Prostate gland (tissue), 2 donors: ENCODE measurements at regions not wholly inside any gene's neighbourhood (a gene's known extent, or its start where the extent isn't known, plus 50 kb on each side); places are given as distances from the start of the nearest gene placed in this dataset.

Experiments
- DNase-seq: peaks from one replicate; pipeline ENCODE4 v3.0.0-alpha.2; 2019; ENCODE audit warnings: low spot score
- H3K27ac ChIP-seq, 2 donors: fragments of 200-600 bp; sonication (generic); 2 replicates each; pipeline ENCODE4 v1.5.1; 2017 to 2019
- H3K27me3 ChIP-seq: fragments of 200-600 bp; sonication (generic); replicated peaks from 2 replicates; pipeline ENCODE4 v1.5.1; 2019; ENCODE audit not compliant: insufficient read depth
- H3K36me3 ChIP-seq, 2 donors: fragments of 200-600 bp; sonication (generic); 1 replicate in 1 of 2; 2 replicates in 1 of 2; pipeline versions ENCODE4 v1.5.1 to v1.8.1; 2017 to 2019
- H3K4me1 ChIP-seq: fragments of 200-600 bp; sonication (generic); replicated peaks from 2 replicates; pipeline ENCODE4 v1.5.1; 2019
- H3K4me3 ChIP-seq, 2 donors: fragments of 200-600 bp; sonication (generic); 2 replicates each; pipeline ENCODE4 v1.5.1; 2017 to 2019
- H3K9me3 ChIP-seq: fragments of 200-600 bp; sonication (generic); 2 replicates; pipeline ENCODE4 v1.5.1; 2017
- CTCF ChIP-seq, 4 experiments: fragments of 200-600 bp in 2 of 4; fragments of 450-650 bp in 2 of 4; sonication (generic) in 2 of 4; IDR thresholded peaks; 1 replicate in 3 of 4; 2 replicates in 1 of 4; pipeline ENCODE4 v1.5.1; 2016 to 2019; ENCODE audit warnings: antibody characterized with exemption in 4 of 4, mild to moderate bottlenecking in 2 of 4, moderate library complexity in 2 of 4
- POLR2A ChIP-seq: fragments of 450-650 bp; IDR thresholded peaks from one replicate; pipeline ENCODE4 v1.6.1; 2016; ENCODE audit warnings: antibody characterized with exemption, mild to moderate bottlenecking
- POLR2AphosphoS5 ChIP-seq: sonication (generic); formaldehyde crosslinking; IDR thresholded peaks from one replicate; pipeline ENCODE4 v1.6.1; 2017; ENCODE audit warnings: antibody characterized with exemption
- WGBS: methylation state at CpG from one replicate; pipeline ENCODE4 v1.1.5; 2018; 5-methylcytosine and 5-hydroxymethylcytosine counted together
- intact Hi-C: fragments of 100-400 bp; cut with DNase I; formaldehyde crosslinking; loops from one replicate; pipeline ENCODE4 v1.14.2; 2022

DNA sequence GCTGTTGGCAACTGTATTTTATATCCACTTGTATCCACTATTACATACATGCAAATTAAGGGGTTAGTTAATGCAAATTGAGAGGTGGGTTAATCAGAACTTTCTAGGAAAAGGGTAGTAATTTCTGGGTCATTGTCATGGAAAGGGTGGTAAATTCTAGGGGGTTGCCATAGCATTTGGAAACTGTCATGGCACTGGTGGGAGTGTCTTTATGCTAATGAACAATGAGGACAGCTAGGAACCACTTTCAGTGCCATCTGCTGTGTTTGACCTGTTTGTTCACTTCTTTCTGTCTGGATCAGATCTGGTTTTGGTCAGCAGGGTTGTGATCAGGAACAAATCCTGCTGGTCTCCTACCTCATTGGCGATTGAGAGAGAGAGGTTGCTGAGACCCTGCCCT is 283.3 kb upstream of the PRKCQ start:
- Histone ChIP-seq H3K27me3 (no peaks in the 10 kb centered on the region), H3K9me3 (no peaks in the 10 kb centered on the region)

DNA sequence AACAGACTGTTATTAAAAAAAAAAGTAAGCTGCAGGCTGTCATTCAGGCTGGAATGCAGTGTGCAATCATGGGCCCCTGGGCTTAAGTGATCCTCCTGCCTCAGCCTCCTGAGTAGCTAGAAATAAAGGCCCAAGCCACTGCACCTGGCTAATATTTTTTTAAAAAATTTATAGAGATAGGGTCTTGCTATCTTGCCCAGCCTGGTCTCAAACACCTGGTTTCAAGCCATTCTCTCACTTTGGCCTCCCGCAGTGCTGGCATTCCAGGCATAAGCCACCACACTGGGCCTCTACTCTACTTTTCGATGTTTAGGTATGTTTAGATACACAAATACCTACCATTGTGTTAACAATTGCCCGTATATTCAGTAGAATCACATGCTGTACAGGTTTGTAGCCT is 270.4 kb upstream of the PRKCQ start:
- 90% methylated on average over 3 of the region's 3 CpGs for WGBS
- H3K4me3 ChIP-seq = no peak overlapping the region
- TF ChIP-seq POLR2AphosphoS5 (no peak), POLR2A (no peak)
- no peaks in the 10 kb centered on the region for H3K9me3 ChIP-seq
- no peaks in the 10 kb centered on the region for H3K27me3 ChIP-seq
- no peaks in the 10 kb centered on the region for H3K36me3 ChIP-seq
- DNase-seq = no peak
- H3K27ac ChIP-seq = no peak overlapping the region
- intact Hi-C loops = no loop called here
- H3K4me1 ChIP-seq = no peaks in the 10 kb centered on the region

More for the DNA sequence above, 283.3 kb upstream of the PRKCQ start:
- DNase-seq = no peak
- H3K4me1 ChIP-seq = no peaks in the 10 kb centered on the region
- no peak overlapping the region for H3K27ac ChIP-seq
- no peak for TF ChIP-seq POLR2A
- TF ChIP-seq CTCF (IDR thresholded peaks at IDR 0.05) = no peak
- no peak for TF ChIP-seq POLR2AphosphoS5
- H3K36me3 ChIP-seq = no peaks in the 10 kb centered on the region
- intact Hi-C loops = no loop called here
- no peak overlapping the region for H3K4me3 ChIP-seq
- WGBS = 100% methylated on average over 1 of the region's 1 CpG

GRCh38 chr10:6847561-6847960 is 267.5 kb upstream of the PRKCQ start:
- Histone ChIP-seq H3K27me3 (no peaks in the 10 kb centered on the region), H3K36me3 (no peaks in the 10 kb centered on the region), H3K4me3 (no peak overlapping the region), H3K27ac (no peak overlapping the region), H3K4me1 (no peaks in the 10 kb centered on the region), H3K9me3 (no peaks in the 10 kb centered on the region)
- WGBS = 79% methylated on average over 3 of the region's 3 CpGs
- no peak for DNase-seq
- TF ChIP-seq CTCF (IDR thresholded peaks at IDR 0.05) = no peak
- no peak for TF ChIP-seq POLR2AphosphoS5
- TF ChIP-seq POLR2A = no peak
- intact Hi-C loops = no loop called here

GRCh38 chr10:6843894-6844650 is 264.0 kb upstream of the PRKCQ start:
- Histone ChIP-seq H3K4me3 (no peak overlapping the region), H3K4me1 (no peaks in the 10 kb centered on the region), H3K27ac (no peak overlapping the region), H3K9me3 (no peaks in the 10 kb centered on the region), H3K36me3 (no peaks in the 10 kb centered on the region), H3K27me3 (no peaks in the 10 kb centered on the region)
- DNase-seq = no peak
- no peak for TF ChIP-seq POLR2A
- TF ChIP-seq POLR2AphosphoS5 = no peak
- TF ChIP-seq CTCF (IDR thresholded peaks at IDR 0.05) = no peak
- 55% methylated on average over 4 of the region's 4 CpGs for WGBS
- intact Hi-C loops = no loop called here

GRCh38 chr10:6843481-6843881 is 263.4 kb upstream of the PRKCQ start:
- no peak overlapping the region for H3K4me3 ChIP-seq
- DNase-seq = no peak
- H3K27me3 ChIP-seq = no peaks in the 10 kb centered on the region
- intact Hi-C loops = no loop called here
- TF ChIP-seq CTCF (IDR thresholded peaks at IDR 0.05) (no peak), POLR2AphosphoS5 (no peak), POLR2A (no peak)
- H3K9me3 ChIP-seq = no peaks in the 10 kb centered on the region
- no peaks in the 10 kb centered on the region for H3K4me1 ChIP-seq
- no peak overlapping the region for H3K27ac ChIP-seq
- 95% methylated on average over 4 of the region's 4 CpGs for WGBS
- no peaks in the 10 kb centered on the region for H3K36me3 ChIP-seq
